Hepatocyte (in vitro differentiated cells): ENCODE measurements at regions not wholly inside any gene's neighbourhood (a gene's known extent, or its start where the extent isn't known, plus 50 kb on each side); places are given as distances from the start of the nearest gene placed in this dataset.

Source experiments
- DNase-seq: peaks from one replicate; pipeline ENCODE4 v3.0.0-alpha.2; 2016; ENCODE audit warnings: low spot score
- H2AFZ ChIP-seq: fragments of 200-600 bp; sonication (generic); 2 replicates; pipeline ENCODE4 v1.6.0; 2016; ENCODE audit warnings: antibody characterized with exemption, mild to moderate bottlenecking
- H3K27ac ChIP-seq: fragments of 200-600 bp; sonication (generic); 2 replicates; pipeline ENCODE4 v1.5.1; 2016; ENCODE audit warnings: mild to moderate bottlenecking
- H3K27me3 ChIP-seq: fragments of 200-600 bp; sonication (generic); 2 replicates; pipeline ENCODE4 v1.6.1; 2016
- H3K36me3 ChIP-seq: fragments of 200-600 bp; sonication (generic); replicated peaks from 2 replicates; pipeline ENCODE4 v1.5.1; 2016; ENCODE audit warnings: low read depth; ENCODE audit not compliant: insufficient read depth
- H3K4me1 ChIP-seq: fragments of 200-600 bp; sonication (generic); 2 replicates; pipeline ENCODE4 v1.5.1; 2016; ENCODE audit warnings: mild to moderate bottlenecking, moderate library complexity; ENCODE audit not compliant: insufficient read depth
- H3K4me2 ChIP-seq: fragments of 200-600 bp; sonication (generic); 2 replicates; pipeline ENCODE4 v1.6.0; 2016
- H3K4me3 ChIP-seq: fragments of 200-600 bp; sonication (generic); 2 replicates; pipeline ENCODE4 v1.5.1; 2016; ENCODE audit warnings: mild to moderate bottlenecking
- H3K79me2 ChIP-seq: fragments of 200-600 bp; sonication (generic); 2 replicates; pipeline ENCODE4 v1.6.0; 2017; ENCODE audit warnings: mild to moderate bottlenecking
- H3K9me2 ChIP-seq: fragments of 200-600 bp; sonication (generic); replicated peaks from 2 replicates; pipeline ENCODE4 v1.6.0; 2017; ENCODE audit warnings: mild to moderate bottlenecking; ENCODE audit not compliant: insufficient read depth
- H3K9me3 ChIP-seq: fragments of 200-600 bp; sonication (generic); 2 replicates; pipeline ENCODE4 v1.5.1; 2016; ENCODE audit warnings: low read depth, mild to moderate bottlenecking
- H4K20me1 ChIP-seq: fragments of 200-600 bp; sonication (generic); 2 replicates; pipeline ENCODE4 v1.6.0; 2016; ENCODE audit warnings: mild to moderate bottlenecking; ENCODE audit not compliant: insufficient read depth, poor library complexity, severe bottlenecking
- CTCF ChIP-seq: fragments of 200-600 bp; sonication (generic); IDR thresholded peaks from 2 replicates; pipeline ENCODE4 v1.5.1; 2016; ENCODE audit warnings: antibody characterized with exemption, mild to moderate bottlenecking; ENCODE audit not compliant: poor library complexity
- EZH2 ChIP-seq: fragments of 200-600 bp; sonication (generic); IDR thresholded peaks from 2 replicates; pipeline ENCODE4 v1.6.1; 2016; ENCODE audit warnings: antibody characterized with exemption, mild to moderate bottlenecking, borderline replicate concordance
- EZH2phosphoT487 ChIP-seq: fragments of 200-600 bp; sonication (generic); IDR thresholded peaks from one replicate; pipeline ENCODE4 v1.6.1; 2018; ENCODE audit warnings: antibody characterized with exemption, mild to moderate bottlenecking, low read depth, moderate library complexity; ENCODE audit not compliant: unreplicated experiment, severe bottlenecking
- WGBS: methylation state at CpG from one replicate; pipeline ENCODE4 v1.1.6; 2016; ENCODE audit warnings: low lambda C conversion rate; ENCODE audit errors: missing lambda C conversion rate; 5-methylcytosine and 5-hydroxymethylcytosine counted together

- DNase-seq, result no peak
- H3K27ac ChIP-seq, result no peak overlapping the region
- 85% methylated on average over 4 of the region's 4 CpGs for WGBS
- TF ChIP-seq CTCF (no peak), EZH2phosphoT487 (no peak), EZH2 (no peak)
- no peaks in the 10 kb centered on the region for H3K9me2 ChIP-seq
- no peak overlapping the region for H3K4me2 ChIP-seq
- H4K20me1 ChIP-seq, result no peaks in the 10 kb centered on the region
- H3K4me1 ChIP-seq, result no peaks in the 10 kb centered on the region
- H3K79me2 ChIP-seq, result no peaks in the 10 kb centered on the region
- no peaks in the 10 kb centered on the region for H3K9me3 ChIP-seq
- H3K36me3 ChIP-seq, result no peaks in the 10 kb centered on the region
- no peak overlapping the region for H3K4me3 ChIP-seq
- H3K27me3 ChIP-seq, result no peaks in the 10 kb centered on the region
- no peak overlapping the region for H2AFZ ChIP-seq
These were observed 468.0 kb upstream of the GBE1 start for GRCh38 chr3:82229397-82229796.

GRCh38 chr3:82224661-82225060 is 463.2 kb upstream of the GBE1 start:
- WGBS, result 77% methylated on average over 4 of the region's 4 CpGs
- H3K4me3 ChIP-seq, result no peak overlapping the region
- H3K79me2 ChIP-seq, result no peaks in the 10 kb centered on the region
- no peak overlapping the region for H2AFZ ChIP-seq
- no peaks in the 10 kb centered on the region for H3K36me3 ChIP-seq
- no peaks in the 10 kb centered on the region for H3K27me3 ChIP-seq
- no peak overlapping the region for H3K4me2 ChIP-seq
- TF ChIP-seq EZH2 (no peak), CTCF (no peak), EZH2phosphoT487 (no peak)
- no peaks in the 10 kb centered on the region for H4K20me1 ChIP-seq
- no peaks in the 10 kb centered on the region for H3K9me2 ChIP-seq
- H3K27ac ChIP-seq, result no peak overlapping the region
- H3K9me3 ChIP-seq, result no peaks in the 10 kb centered on the region
- DNase-seq, result no peak
- no peaks in the 10 kb centered on the region for H3K4me1 ChIP-seq

GRCh38 chr3:82222401-82222800 is 461.0 kb upstream of the GBE1 start:
- Histone ChIP-seq H3K4me3 (no peak overlapping the region), H3K9me2 (no peaks in the 10 kb centered on the region), H4K20me1 (no peaks in the 10 kb centered on the region), H3K79me2 (no peaks in the 10 kb centered on the region), H3K36me3 (no peaks in the 10 kb centered on the region), H2AFZ (no peak overlapping the region), H3K27ac (no peak overlapping the region), H3K4me1 (no peaks in the 10 kb centered on the region), H3K27me3 (no peaks in the 10 kb centered on the region), H3K9me3 (no peaks in the 10 kb centered on the region), H3K4me2 (no peak overlapping the region)
- DNase-seq, result no peak
- WGBS, result 75% methylated on average over 1 of the region's 1 CpG
- no peak for TF ChIP-seq CTCF
- TF ChIP-seq EZH2phosphoT487, result no peak
- TF ChIP-seq EZH2, result no peak

- TF ChIP-seq CTCF, result no peak
- TF ChIP-seq EZH2, result no peak
- TF ChIP-seq EZH2phosphoT487, result no peak
- H3K9me2 ChIP-seq, result no peaks in the 10 kb centered on the region
- no peaks in the 10 kb centered on the region for H3K36me3 ChIP-seq
- H3K9me3 ChIP-seq, result no peaks in the 10 kb centered on the region
- no peak overlapping the region for H3K4me2 ChIP-seq
- H3K79me2 ChIP-seq, result no peaks in the 10 kb centered on the region
- H3K27me3 ChIP-seq, result no peaks in the 10 kb centered on the region
- no peaks in the 10 kb centered on the region for H4K20me1 ChIP-seq
- H3K27ac ChIP-seq, result no peak overlapping the region
- no peak overlapping the region for H3K4me3 ChIP-seq
- DNase-seq, result no peak
- H2AFZ ChIP-seq, result no peak overlapping the region
- WGBS, result 89% methylated on average over 4 of the region's 4 CpGs
- no peaks in the 10 kb centered on the region for H3K4me1 ChIP-seq
These were observed 456.1 kb upstream of the GBE1 start for GRCh38 chr3:82217571-82217970.
